ENCODE measurements at regions not wholly inside any gene's neighbourhood (a gene's known extent, or its start where the extent isn't known, plus 50 kb on each side); places are given as distances from the start of the nearest gene placed in this dataset.
"Not testable (repeated sequence)": the region's sequence is repeated elsewhere in the genome, so short reads cannot be mapped to it uniquely, and the experiment has no call there.

GRCh38 chr4:189840356-189840755 is 100.3 kb upstream of the FRG1 start:
- DNase-seq (ENCODE audit: low read depth in 2 of 3, low spot score in 2 of 3): no peak

GRCh38 chr4:189843413-189844009 is 97.2 kb upstream of the FRG1 start:
- no peak for DNase-seq (ENCODE audit: low read depth in 2 of 3, low spot score in 2 of 3)

DNA sequence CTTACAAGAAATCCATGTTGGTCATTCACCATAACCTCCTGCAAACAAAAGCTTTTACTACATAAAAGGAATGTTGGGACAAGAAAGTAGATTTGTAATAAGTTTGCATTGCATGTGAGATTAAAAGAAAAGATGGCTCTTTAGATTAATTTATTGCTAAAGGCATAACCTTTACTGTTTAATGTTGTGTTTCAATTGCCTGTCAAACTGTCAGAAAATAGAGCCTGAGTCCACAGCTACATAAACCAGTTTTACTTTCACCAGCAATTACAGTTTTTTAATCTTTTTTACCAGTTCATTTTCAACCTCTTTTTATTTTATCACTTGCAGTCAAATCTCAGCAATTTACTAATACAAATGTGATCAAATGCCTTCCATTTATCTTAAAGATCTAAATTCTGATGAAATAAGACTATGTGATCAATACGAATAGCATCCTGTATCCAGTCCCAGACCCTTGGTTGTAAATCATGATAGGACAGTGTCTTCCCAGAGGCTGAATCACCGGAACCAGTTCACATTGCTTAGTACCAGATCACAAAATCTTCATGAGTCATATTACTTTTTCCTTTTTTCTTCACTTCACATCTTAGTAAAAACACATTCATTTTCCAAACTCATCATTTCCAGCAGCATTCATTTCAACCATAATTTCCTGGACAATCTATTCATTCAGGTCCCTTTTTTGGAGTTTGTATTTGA is 95.4 kb upstream of the FRG1 start:
- DNase-seq (ENCODE audit: low read depth in 2 of 3, low spot score in 2 of 3): no peak

- DNase-seq (ENCODE audit: low read depth in 2 of 3, low spot score in 2 of 3): not testable (repeated sequence)
Observed at GRCh38 chr4:189846094-189846493, 94.6 kb upstream of the FRG1 start.

- DNase-seq (ENCODE audit: low read depth in 2 of 3, low spot score in 2 of 3): not testable (repeated sequence)
Observed at GRCh38 chr4:189846608-189847007, 94.1 kb upstream of the FRG1 start.

- peak in 1 of 3 experiments; percentile 1 for DNase-seq (ENCODE audit: low read depth in 2 of 3, low spot score in 2 of 3)
Observed at GRCh38 chr4:189848672-189849071, 92.0 kb upstream of the FRG1 start.

- no peak for DNase-seq (ENCODE audit: low read depth in 2 of 3, low spot score in 2 of 3)
Observed at GRCh38 chr4:189850239-189850856, 90.3 kb upstream of the FRG1 start.

GRCh38 chr4:189858435-189858834 is 82.2 kb upstream of the FRG1 start:
- DNase-seq (ENCODE audit: low read depth in 2 of 3, low spot score in 2 of 3): no peak

- no peak for DNase-seq (ENCODE audit: low read depth in 2 of 3, low spot score in 2 of 3)
Observed at GRCh38 chr4:189861101-189861500, 79.6 kb upstream of the FRG1 start.

GRCh38 chr4:189869236-189869635 is 71.4 kb upstream of the FRG1 start:
- DNase-seq (ENCODE audit: low read depth in 2 of 3, low spot score in 2 of 3): no peak

- no peak for DNase-seq (ENCODE audit: low read depth in 2 of 3, low spot score in 2 of 3)
Observed at GRCh38 chr4:189870511-189871234, 70.0 kb upstream of the FRG1 start.

GRCh38 chr4:189874591-189874990 is 66.1 kb upstream of the FRG1 start:
- no peak for DNase-seq (ENCODE audit: low read depth in 2 of 3, low spot score in 2 of 3)

DNA sequence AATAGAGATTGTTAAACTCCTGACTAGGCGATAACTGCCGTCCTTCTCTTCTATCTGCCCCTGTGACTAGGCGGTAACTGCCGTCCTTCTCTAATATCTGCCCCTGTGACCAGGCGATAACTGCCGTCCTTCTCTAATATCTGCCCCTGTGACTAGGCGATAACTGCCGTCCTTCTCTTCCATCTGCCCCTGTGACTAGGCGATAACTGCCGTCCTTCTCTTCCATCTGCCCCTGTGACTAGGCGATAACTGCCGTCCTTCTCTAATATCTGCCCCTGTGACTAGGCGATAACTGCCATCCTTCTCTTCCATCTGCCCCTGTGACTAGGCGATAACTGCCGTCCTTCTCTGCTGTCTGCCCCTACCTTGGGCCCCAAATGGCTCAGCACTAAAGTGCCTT is 59.5 kb upstream of the FRG1 start:
- DNase-seq (ENCODE audit: low read depth in 2 of 3, low spot score in 2 of 3): peak in 1 of 3 experiments; percentile 6

DNA sequence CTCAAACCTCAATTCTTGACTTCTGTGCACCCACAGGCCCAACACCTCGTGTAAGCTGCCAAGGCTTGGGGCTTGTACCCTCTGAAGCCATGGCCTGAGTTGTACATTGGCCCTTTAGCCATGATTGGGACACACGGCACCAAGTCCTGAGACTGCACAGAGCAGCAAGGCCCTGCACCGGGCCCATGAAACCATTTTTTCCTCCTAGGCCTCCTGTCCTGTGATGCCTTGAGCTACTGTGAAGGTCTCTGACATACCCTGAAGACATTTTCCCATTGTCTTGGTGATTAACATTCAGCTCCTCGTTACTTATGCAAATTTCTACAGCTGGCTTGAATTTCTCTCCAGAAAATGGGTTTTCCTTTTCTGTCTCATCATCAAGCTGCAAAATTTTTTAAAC is 52.3 kb upstream of the FRG1 start:
- DNase-seq (ENCODE audit: low read depth in 2 of 3, low spot score in 2 of 3): not testable (repeated sequence)
